HG02678 (cell line): ENCODE measurements at regions not wholly inside any gene's neighbourhood (a gene's known extent, or its start where the extent isn't known, plus 50 kb on each side); places are given as distances from the start of the nearest gene placed in this dataset.

Experiments
- ATAC-seq: cut with Tn5 transposase; IDR thresholded peaks from one replicate; pipeline ENCODE4 v1.9.1; 2021; ENCODE audit warnings: mild to moderate bottlenecking, moderate library complexity; ENCODE audit not compliant: unreplicated experiment

GRCh38 chr22:48276994-48277867, 1514.8 kb downstream of the TBC1D22A start:
- no peak for ATAC-seq

- ATAC-seq, result no peak
These were observed 1513.0 kb downstream of the TBC1D22A start for GRCh38 chr22:48275412-48275811.

- ATAC-seq, result no peak
These were observed 1508.3 kb downstream of the TBC1D22A start for GRCh38 chr22:48270731-48271130.

GRCh38 chr22:48268771-48269552, 1506.5 kb downstream of the TBC1D22A start:
- no peak for ATAC-seq

- no peak for ATAC-seq
These were observed 1505.8 kb downstream of the TBC1D22A start for GRCh38 chr22:48268293-48268692.

GRCh38 chr22:48267681-48268080, 1505.2 kb downstream of the TBC1D22A start:
- ATAC-seq, result no peak

GRCh38 chr22:48265000-48265625, 1502.7 kb downstream of the TBC1D22A start:
- ATAC-seq, result no peak

GRCh38 chr22:48264586-48264985, 1502.1 kb downstream of the TBC1D22A start:
- no peak for ATAC-seq

- no peak for ATAC-seq
These were observed 1501.4 kb downstream of the TBC1D22A start for GRCh38 chr22:48263791-48264351.

- ATAC-seq, result no peak
These were observed 1500.9 kb downstream of the TBC1D22A start for GRCh38 chr22:48263431-48263765.

GRCh38 chr22:48262596-48263430, 1500.4 kb downstream of the TBC1D22A start:
- no peak for ATAC-seq

- no peak for ATAC-seq
These were observed 1499.3 kb downstream of the TBC1D22A start for GRCh38 chr22:48261706-48262105.

- no peak for ATAC-seq
These were observed 1498.7 kb downstream of the TBC1D22A start for GRCh38 chr22:48261048-48261621.

GRCh38 chr22:48259991-48260670, 1497.7 kb downstream of the TBC1D22A start:
- ATAC-seq, result no peak

- no peak for ATAC-seq
These were observed 1496.4 kb downstream of the TBC1D22A start for GRCh38 chr22:48258811-48259210.

- ATAC-seq, result no peak
These were observed 1495.7 kb downstream of the TBC1D22A start for GRCh38 chr22:48258064-48258701.

GRCh38 chr22:48257685-48258055, 1495.2 kb downstream of the TBC1D22A start:
- no peak for ATAC-seq

GRCh38 chr22:48256776-48257684, 1494.6 kb downstream of the TBC1D22A start:
- ATAC-seq, result no peak
